HEK293T (cell line): ENCODE measurements at regions not wholly inside any gene's neighbourhood (a gene's known extent, or its start where the extent isn't known, plus 50 kb on each side); places are given as distances from the start of the nearest gene placed in this dataset.

Source experiments
- ARNT ChIP-seq: fragments of 450-650 bp; IDR thresholded peaks from 2 replicates; pipeline ENCODE4 v1.6.1; 2017; ENCODE audit warnings: mild to moderate bottlenecking
- BHLHE40 ChIP-seq: fragments of 450-650 bp; IDR thresholded peaks from 2 replicates; pipeline ENCODE4 v1.6.1; 2016; ENCODE audit warnings: mild to moderate bottlenecking, moderate library complexity, borderline replicate concordance
- ELF4 ChIP-seq: fragments of 450-650 bp; IDR thresholded peaks from 2 replicates; pipeline ENCODE4 v1.6.1; 2017; ENCODE audit warnings: antibody characterized with exemption
- FOXA1 ChIP-seq: fragments of 450-650 bp; IDR thresholded peaks from 2 replicates; pipeline ENCODE4 v1.6.1; 2016; ENCODE audit warnings: mild to moderate bottlenecking
- FOXK2 ChIP-seq: fragments of 450-650 bp; IDR thresholded peaks from 2 replicates; pipeline ENCODE4 v1.6.1; 2016; ENCODE audit warnings: mild to moderate bottlenecking
- FOXM1 ChIP-seq: fragments of 450-650 bp; IDR thresholded peaks from 2 replicates; pipeline ENCODE4 v1.6.1; 2017; ENCODE audit warnings: mild to moderate bottlenecking, borderline replicate concordance
- L3MBTL2 ChIP-seq: fragments of 450-650 bp; conservative IDR thresholded peaks from 2 replicates; pipeline ENCODE4 v1.6.1; 2016; ENCODE audit warnings: mild to moderate bottlenecking
- NFRKB ChIP-seq: fragments of 450-650 bp; IDR thresholded peaks from 2 replicates; pipeline ENCODE4 v1.6.1; 2016; ENCODE audit warnings: mild to moderate bottlenecking, moderate library complexity
- SP1 ChIP-seq: fragments of 450-650 bp; IDR thresholded peaks from 2 replicates; pipeline ENCODE4 v1.6.1; 2017
- SUZ12 ChIP-seq: fragments of 450-650 bp; IDR thresholded peaks from 2 replicates; pipeline ENCODE4 v1.6.1; 2016; ENCODE audit warnings: mild to moderate bottlenecking
- TARDBP ChIP-seq: fragments of 450-650 bp; IDR thresholded peaks from 2 replicates; pipeline ENCODE4 v1.6.1; 2016
- ZNF384 ChIP-seq: fragments of 450-650 bp; IDR thresholded peaks from 2 replicates; pipeline ENCODE4 v1.6.1; 2016

- TF ChIP-seq SP1: no peak
- no peak for TF ChIP-seq FOXA1
- TF ChIP-seq NFRKB: no peak
- no peak for TF ChIP-seq ZNF384
- no peak for TF ChIP-seq ELF4
- no peak for TF ChIP-seq FOXK2
- TF ChIP-seq ARNT: no peak
- TF ChIP-seq L3MBTL2: no peak
- TF ChIP-seq FOXM1: no peak
- no peak for TF ChIP-seq SUZ12
- no peak for TF ChIP-seq BHLHE40
- no peak for TF ChIP-seq TARDBP
These were observed 203.6 kb downstream of the UBE2E3 start for GRCh38 chr2:181183878-181184542.
